Muscle of leg (tissue), 3 donors: ENCODE measurements at regions not wholly inside any gene's neighbourhood (a gene's known extent, or its start where the extent isn't known, plus 50 kb on each side); places are given as distances from the start of the nearest gene placed in this dataset.

Experiments used
- DNase-seq: peaks from one replicate; pipeline ENCODE4 v3.0.0; 2013
- H3K27ac ChIP-seq: one replicate; pipeline ENCODE4 v1.5.1; 2013; ENCODE audit warnings: mild to moderate bottlenecking, low read length, control low read depth
- H3K27me3 ChIP-seq: one replicate; pipeline ENCODE4 v1.6.1; 2013; ENCODE audit warnings: low read length; ENCODE audit not compliant: control insufficient read depth, insufficient read depth
- H3K36me3 ChIP-seq: one replicate; pipeline ENCODE4 v1.6.1; 2013; ENCODE audit warnings: low read length; ENCODE audit not compliant: control insufficient read depth, insufficient read depth
- H3K4me1 ChIP-seq: one replicate; pipeline ENCODE4 v1.6.1; 2013; ENCODE audit warnings: low read length; ENCODE audit not compliant: control insufficient read depth, insufficient read depth
- H3K4me3 ChIP-seq: one replicate; pipeline ENCODE4 v1.5.1; 2013; ENCODE audit warnings: low read length, control low read depth
- H3K9me3 ChIP-seq: replicated peaks from 2 replicates; pipeline ENCODE4 v1.6.1; 2013; ENCODE audit warnings: low read depth, low read length; ENCODE audit not compliant: control insufficient read depth
- WGBS: methylation state at CpG from one replicate; pipeline ENCODE4 v1.1.5; 2013; ENCODE audit warnings: missing lambda C conversion rate; ENCODE audit not compliant: insufficient coverage; 5-methylcytosine and 5-hydroxymethylcytosine counted together

- 28% methylated on average over 30 of the region's 32 CpGs for WGBS
- Histone ChIP-seq H3K9me3 (peaks cover 6% of the 10 kb centered on the region), H3K4me3 (no peak overlapping the region), H3K27me3 (peaks cover 31% of the 10 kb centered on the region), H3K27ac (no peak overlapping the region), H3K36me3 (no peaks in the 10 kb centered on the region), H3K4me1 (peaks cover 26% of the 10 kb centered on the region)
- peak; percentile 76 for DNase-seq
Observed at GRCh38 chr11:69918938-69919650, 99.9 kb upstream of the FGF3 start.

DNA sequence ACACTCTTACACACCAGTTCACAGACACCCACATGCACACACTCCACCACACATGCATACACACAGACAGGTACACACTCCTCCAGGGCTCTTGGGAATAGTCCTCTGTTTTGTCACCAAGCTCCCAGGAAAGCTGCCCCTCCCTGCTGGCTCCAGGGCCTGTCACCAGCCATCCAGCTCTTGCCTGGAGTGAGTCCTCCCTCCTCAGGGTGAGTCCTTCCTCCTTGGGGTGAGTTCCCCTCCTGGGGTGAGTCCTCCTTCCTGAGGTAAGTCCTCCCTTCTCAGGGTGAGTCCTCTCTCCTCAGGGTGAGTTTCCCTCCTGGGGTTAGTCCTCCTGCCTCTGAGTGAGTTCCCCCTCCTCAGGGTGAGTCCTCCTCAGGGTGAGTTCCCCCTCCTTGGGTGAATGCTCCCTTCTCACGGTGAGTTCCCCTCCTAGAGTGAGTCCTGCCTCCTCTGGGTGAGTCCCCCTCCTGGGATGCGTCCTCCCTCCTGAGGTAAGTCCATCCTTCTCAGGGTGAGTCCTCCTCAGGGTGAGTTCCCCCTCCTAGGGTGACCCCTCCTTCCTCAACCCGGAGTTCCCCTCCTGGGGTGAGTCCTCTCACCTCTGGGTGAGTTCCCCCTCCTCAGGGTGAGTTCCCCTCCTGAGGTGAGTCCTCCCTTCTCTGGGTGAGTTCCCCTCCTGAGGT lies 100.6 kb upstream of the FGF3 start:
- Histone ChIP-seq H3K4me3 (no peak overlapping the region), H3K9me3 (peaks cover 6% of the 10 kb centered on the region), H3K27me3 (peaks cover 36% of the 10 kb centered on the region), H3K4me1 (peaks cover 25% of the 10 kb centered on the region), H3K27ac (no peak overlapping the region), H3K36me3 (no peaks in the 10 kb centered on the region)
- DNase-seq = no peak
- 86% methylated on average over 2 of the region's 3 CpGs for WGBS

GRCh38 chr11:69920345-69921127 lies 101.3 kb upstream of the FGF3 start:
- Histone ChIP-seq H3K4me1 (peaks cover 17% of the 10 kb centered on the region), H3K9me3 (peaks cover 6% of the 10 kb centered on the region), H3K36me3 (no peaks in the 10 kb centered on the region), H3K27ac (no peak overlapping the region), H3K4me3 (no peak overlapping the region), H3K27me3 (peaks cover 41% of the 10 kb centered on the region)
- WGBS = 71% methylated on average over 13 of the region's 16 CpGs
- no peak for DNase-seq

- WGBS = 67% methylated on average over 15 of the region's 21 CpGs
- DNase-seq = no peak
- Histone ChIP-seq H3K4me1 (peaks cover 12% of the 10 kb centered on the region), H3K4me3 (no peak overlapping the region), H3K27ac (no peak overlapping the region), H3K36me3 (no peaks in the 10 kb centered on the region), H3K27me3 (peaks cover 44% of the 10 kb centered on the region), H3K9me3 (peaks cover 5% of the 10 kb centered on the region)
Observed at GRCh38 chr11:69921128-69922014, 102.2 kb upstream of the FGF3 start.

DNA sequence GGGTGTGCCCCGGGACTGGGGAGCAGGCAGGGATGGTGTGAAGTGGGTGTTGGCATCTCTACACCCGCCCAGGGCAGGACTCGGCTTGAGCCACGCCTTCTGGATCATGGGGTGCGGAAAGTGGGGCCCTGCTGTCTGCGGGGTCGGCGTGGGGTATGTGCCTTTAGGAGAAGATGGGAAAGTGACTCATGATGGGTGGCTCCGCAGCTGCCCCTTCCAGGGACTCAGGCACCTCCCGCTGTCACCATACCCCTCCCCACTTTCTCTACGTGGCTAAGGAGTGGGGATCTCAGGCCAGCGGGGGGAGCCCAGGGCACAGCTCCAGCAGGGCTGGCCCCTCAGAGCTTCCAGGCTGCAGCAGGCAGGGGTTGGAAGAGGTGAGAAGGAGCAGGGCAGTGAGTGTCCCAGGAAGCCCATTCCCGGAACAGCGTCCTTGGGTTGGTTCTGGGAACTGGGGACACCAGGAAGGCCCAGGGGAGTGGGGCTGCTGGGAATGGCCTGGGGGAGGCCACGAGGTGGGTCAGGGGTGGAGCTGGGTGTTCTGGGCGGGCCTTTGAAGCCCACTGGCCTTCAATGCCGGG lies 102.9 kb upstream of the FGF3 start:
- Histone ChIP-seq H3K9me3 (no peaks in the 10 kb centered on the region), H3K36me3 (no peaks in the 10 kb centered on the region), H3K27ac (no peak overlapping the region), H3K4me1 (peaks cover 12% of the 10 kb centered on the region), H3K27me3 (peaks cover 44% of the 10 kb centered on the region), H3K4me3 (no peak overlapping the region)
- no peak for DNase-seq
- 73% methylated on average over 5 of the region's 17 CpGs for WGBS

DNA sequence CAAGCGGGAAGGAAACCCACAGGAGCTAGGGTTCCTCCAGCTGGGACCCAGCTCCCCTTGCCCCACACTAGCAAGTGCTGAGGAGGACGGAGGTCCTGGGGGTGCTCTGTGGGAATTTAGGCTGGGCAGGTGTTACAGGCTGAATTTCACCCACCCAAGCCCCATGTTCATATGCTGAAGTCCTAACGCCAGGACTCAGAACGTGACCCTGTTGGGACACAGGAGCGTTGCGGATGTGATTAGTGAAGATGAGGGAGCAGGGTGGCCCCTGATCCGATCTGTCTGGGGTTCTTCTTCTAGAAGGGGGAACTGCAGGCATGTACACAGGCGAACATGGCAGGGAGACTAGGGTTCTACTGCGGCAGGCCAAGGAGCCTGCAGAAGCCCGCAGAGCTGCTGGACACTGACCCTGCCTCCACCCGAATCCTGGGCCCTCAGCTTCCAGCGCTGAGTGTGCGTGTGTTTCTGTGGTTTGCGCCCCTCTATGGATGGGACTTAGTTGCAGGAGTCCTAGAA lies 103.4 kb upstream of the FGF3 start:
- 93% methylated on average over 11 of the region's 14 CpGs for WGBS
- H3K4me1 ChIP-seq = peaks cover 12% of the 10 kb centered on the region
- H3K36me3 ChIP-seq = no peaks in the 10 kb centered on the region
- no peak overlapping the region for H3K4me3 ChIP-seq
- H3K27ac ChIP-seq = no peak overlapping the region
- peaks cover 48% of the 10 kb centered on the region for H3K27me3 ChIP-seq
- DNase-seq = no peak
- no peaks in the 10 kb centered on the region for H3K9me3 ChIP-seq

- H3K27ac ChIP-seq = no peak overlapping the region
- H3K36me3 ChIP-seq = no peaks in the 10 kb centered on the region
- no peak for DNase-seq
- H3K4me1 ChIP-seq = peaks cover 12% of the 10 kb centered on the region
- no peak overlapping the region for H3K4me3 ChIP-seq
- peaks cover 49% of the 10 kb centered on the region for H3K27me3 ChIP-seq
- WGBS = 66% methylated on average over 7 of the region's 7 CpGs
- no peaks in the 10 kb centered on the region for H3K9me3 ChIP-seq
Observed at GRCh38 chr11:69923196-69923595, 104.0 kb upstream of the FGF3 start.

DNA sequence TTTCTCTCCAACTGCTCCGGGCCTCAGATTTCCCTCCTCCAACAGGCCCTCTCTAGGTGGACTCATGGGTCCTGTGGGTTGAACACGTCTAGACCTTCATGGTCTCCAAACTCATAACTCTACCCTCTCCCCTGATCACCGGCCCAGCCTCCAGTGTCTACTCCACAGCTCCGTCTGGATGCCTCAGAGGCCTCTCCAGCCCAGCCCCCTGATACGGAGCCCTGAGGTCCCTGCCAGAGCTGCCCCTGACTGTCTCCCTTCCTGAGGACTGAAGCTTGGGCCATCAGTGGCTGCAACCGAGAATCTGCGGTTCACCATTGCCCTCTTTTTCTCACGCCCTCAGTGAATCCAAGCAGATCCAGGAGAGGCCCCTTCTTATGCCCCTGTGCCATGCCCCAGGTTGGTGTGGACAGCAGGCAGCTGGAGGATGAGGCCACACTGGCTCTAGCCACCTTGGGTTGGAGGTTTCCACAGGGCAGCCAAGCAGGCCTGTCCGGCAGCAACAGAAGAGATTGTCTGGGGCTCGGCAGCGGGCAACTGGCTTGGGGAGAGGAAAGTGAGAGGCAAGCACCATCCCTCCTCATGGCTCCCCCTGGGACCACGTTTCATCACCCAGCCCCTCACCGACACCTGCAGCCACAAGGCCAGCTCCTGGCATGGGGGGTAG lies 104.6 kb upstream of the FGF3 start:
- 76% methylated on average over 8 of the region's 13 CpGs for WGBS
- H3K27me3 ChIP-seq = peaks cover 46% of the 10 kb centered on the region

More for the DNA sequence above, 104.6 kb upstream of the FGF3 start:
- peaks cover 8% of the 10 kb centered on the region for H3K4me1 ChIP-seq
- no peaks in the 10 kb centered on the region for H3K9me3 ChIP-seq
- H3K4me3 ChIP-seq = no peak overlapping the region
- no peak overlapping the region for H3K27ac ChIP-seq
- H3K36me3 ChIP-seq = no peaks in the 10 kb centered on the region
- DNase-seq = no peak
